ENCODE measurements at regions not wholly inside any gene's neighbourhood (a gene's known extent, or its start where the extent isn't known, plus 50 kb on each side); places are given as distances from the start of the nearest gene placed in this dataset.

DNA sequence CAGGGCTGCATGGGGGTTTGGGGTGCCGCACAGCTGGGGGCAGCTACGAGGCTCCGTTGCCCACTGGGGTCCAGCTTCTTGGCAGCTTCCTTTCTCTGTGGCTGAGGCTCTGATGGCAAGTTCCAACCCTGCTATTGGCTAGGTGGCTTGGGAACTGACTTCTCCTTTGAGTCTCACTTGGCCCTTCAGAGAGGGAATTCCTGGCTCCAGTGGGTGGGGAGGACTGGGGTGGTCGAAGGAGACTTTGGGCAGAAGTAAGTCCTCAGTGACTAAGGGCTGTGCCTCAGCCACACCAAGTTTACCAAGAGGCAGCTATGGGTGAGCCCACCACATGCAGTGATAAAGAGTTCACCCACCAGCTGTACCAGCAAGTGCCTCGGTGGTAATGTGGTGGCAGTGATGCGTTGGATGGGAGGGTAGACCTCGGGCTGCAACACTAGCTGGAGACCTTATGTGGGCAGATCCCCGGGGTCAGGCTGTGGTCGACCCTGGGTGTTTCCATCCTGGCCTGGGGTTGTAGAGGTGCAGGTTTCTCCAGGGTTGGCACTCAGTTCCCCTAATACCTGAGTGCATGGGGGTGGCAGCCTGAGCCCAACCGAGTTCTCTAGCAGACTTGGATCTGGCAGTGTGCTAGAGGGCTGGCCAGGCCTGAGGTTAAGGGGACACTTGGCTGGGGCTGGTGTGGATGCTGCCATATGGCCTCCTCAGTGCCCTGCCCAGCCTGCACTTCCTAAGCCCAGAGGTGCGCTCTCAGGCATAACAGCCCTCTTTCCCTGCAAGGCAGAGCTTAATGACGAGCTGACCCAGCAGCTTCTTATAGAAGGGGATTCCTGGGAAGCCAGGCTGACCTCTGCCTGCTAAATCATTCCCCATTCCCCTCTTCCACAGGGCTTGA is 197.0 kb upstream of the CADM1 start:
- TF ChIP-seq, protein P1, sequence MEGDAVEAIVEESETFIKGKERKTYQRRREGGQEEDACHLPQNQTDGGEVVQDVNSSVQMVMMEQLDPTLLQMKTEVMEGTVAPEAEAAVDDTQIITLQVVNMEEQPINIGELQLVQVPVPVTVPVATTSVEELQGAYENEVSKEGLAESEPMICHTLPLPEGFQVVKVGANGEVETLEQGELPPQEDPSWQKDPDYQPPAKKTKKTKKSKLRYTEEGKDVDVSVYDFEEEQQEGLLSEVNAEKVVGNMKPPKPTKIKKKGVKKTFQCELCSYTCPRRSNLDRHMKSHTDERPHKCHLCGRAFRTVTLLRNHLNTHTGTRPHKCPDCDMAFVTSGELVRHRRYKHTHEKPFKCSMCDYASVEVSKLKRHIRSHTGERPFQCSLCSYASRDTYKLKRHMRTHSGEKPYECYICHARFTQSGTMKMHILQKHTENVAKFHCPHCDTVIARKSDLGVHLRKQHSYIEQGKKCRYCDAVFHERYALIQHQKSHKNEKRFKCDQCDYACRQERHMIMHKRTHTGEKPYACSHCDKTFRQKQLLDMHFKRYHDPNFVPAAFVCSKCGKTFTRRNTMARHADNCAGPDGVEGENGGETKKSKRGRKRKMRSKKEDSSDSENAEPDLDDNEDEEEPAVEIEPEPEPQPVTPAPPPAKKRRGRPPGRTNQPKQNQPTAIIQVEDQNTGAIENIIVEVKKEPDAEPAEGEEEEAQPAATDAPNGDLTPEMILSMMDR (IDR thresholded peaks at IDR 0.05; ENCODE audit: low read depth, low read length, missing input control): no peak
- TF ChIP-seq JUND (IDR thresholded peaks at IDR 0.05) (no peak), HNF4G (IDR thresholded peaks at IDR 0.05) (no peak), RAD21 (IDR thresholded peaks at IDR 0.05) (no peak), YY1 (IDR thresholded peaks at IDR 0.05) (no peak)
- TF ChIP-seq, protein P2, sequence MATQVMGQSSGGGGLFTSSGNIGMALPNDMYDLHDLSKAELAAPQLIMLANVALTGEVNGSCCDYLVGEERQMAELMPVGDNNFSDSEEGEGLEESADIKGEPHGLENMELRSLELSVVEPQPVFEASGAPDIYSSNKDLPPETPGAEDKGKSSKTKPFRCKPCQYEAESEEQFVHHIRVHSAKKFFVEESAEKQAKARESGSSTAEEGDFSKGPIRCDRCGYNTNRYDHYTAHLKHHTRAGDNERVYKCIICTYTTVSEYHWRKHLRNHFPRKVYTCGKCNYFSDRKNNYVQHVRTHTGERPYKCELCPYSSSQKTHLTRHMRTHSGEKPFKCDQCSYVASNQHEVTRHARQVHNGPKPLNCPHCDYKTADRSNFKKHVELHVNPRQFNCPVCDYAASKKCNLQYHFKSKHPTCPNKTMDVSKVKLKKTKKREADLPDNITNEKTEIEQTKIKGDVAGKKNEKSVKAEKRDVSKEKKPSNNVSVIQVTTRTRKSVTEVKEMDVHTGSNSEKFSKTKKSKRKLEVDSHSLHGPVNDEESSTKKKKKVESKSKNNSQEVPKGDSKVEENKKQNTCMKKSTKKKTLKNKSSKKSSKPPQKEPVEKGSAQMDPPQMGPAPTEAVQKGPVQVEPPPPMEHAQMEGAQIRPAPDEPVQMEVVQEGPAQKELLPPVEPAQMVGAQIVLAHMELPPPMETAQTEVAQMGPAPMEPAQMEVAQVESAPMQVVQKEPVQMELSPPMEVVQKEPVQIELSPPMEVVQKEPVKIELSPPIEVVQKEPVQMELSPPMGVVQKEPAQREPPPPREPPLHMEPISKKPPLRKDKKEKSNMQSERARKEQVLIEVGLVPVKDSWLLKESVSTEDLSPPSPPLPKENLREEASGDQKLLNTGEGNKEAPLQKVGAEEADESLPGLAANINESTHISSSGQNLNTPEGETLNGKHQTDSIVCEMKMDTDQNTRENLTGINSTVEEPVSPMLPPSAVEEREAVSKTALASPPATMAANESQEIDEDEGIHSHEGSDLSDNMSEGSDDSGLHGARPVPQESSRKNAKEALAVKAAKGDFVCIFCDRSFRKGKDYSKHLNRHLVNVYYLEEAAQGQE (IDR thresholded peaks at IDR 0.05): no peak
- TF ChIP-seq, protein P3, sequence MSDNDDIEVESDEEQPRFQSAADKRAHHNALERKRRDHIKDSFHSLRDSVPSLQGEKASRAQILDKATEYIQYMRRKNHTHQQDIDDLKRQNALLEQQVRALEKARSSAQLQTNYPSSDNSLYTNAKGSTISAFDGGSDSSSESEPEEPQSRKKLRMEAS (IDR thresholded peaks at IDR 0.05): no peak
